ENCODE measurements at regions not wholly inside any gene's neighbourhood (a gene's known extent, or its start where the extent isn't known, plus 50 kb on each side); places are given as distances from the start of the nearest gene placed in this dataset.

GRCh38 chr2:193326296-193326695 lies 1131.6 kb upstream of the TMEFF2 start:
- no peak for TF ChIP-seq CTCF (IDR thresholded peaks at IDR 0.05)
- no peak for TF ChIP-seq POLR2A (IDR thresholded peaks at IDR 0.05)

All from lower leg skin (tissue), 3 donors.